Transverse colon (tissue), 4 donors: ENCODE measurements at regions not wholly inside any gene's neighbourhood (a gene's known extent, or its start where the extent isn't known, plus 50 kb on each side); places are given as distances from the start of the nearest gene placed in this dataset.

Experiments used
- DNase-seq: peaks from one replicate; pipeline ENCODE4 v3.0.0-alpha.2; 2019
- H3K27ac ChIP-seq, 4 donors: fragments of 200-600 bp; sonication (generic); 2 replicates each; pipeline ENCODE4 v1.5.1; 2016 to 2018; ENCODE audit warnings: inconsistent platforms in 4 of 4
- H3K27me3 ChIP-seq: fragments of 200-600 bp; sonication (generic); 2 replicates; pipeline ENCODE4 v1.5.1; 2017; ENCODE audit warnings: inconsistent platforms
- H3K36me3 ChIP-seq, 4 donors: fragments of 200-600 bp; sonication (generic); 2 replicates each; pipeline ENCODE4 v1.5.1; 2017 to 2019; ENCODE audit warnings: inconsistent platforms in 4 of 4
- H3K4me1 ChIP-seq, 4 donors: fragments of 200-600 bp; sonication (generic); 2 replicates each; pipeline ENCODE4 v1.5.1; 2017 to 2020; ENCODE audit warnings: inconsistent platforms in 4 of 4
- H3K4me3 ChIP-seq, 4 donors: fragments of 200-600 bp; sonication (generic); 1 replicate in 1 of 4; 2 replicates in 3 of 4; pipeline versions ENCODE4 v1.5.1 to v1.6.1; 2017 to 2019; ENCODE audit warnings: inconsistent platforms in 4 of 4
- H3K9me3 ChIP-seq, 2 donors: fragments of 200-600 bp; sonication (generic); 2 replicates each; pipeline ENCODE4 v1.5.1; 2017 to 2019; ENCODE audit warnings: inconsistent platforms in 2 of 2
- EP300 ChIP-seq: sonication (generic); formaldehyde crosslinking; IDR thresholded peaks from one replicate; pipeline ENCODE4 v1.6.1; 2017; ENCODE audit warnings: antibody characterized with exemption, low read depth
- POLR2A ChIP-seq: fragments of 450-650 bp; IDR thresholded peaks from one replicate; pipeline ENCODE4 v1.6.1; 2016; ENCODE audit warnings: antibody characterized with exemption, mild to moderate bottlenecking, moderate library complexity
- POLR2AphosphoS5 ChIP-seq, 3 donors: sonication (generic); formaldehyde crosslinking; IDR thresholded peaks; one replicate each; pipeline ENCODE4 v1.6.1; 2016; ENCODE audit warnings: antibody characterized with exemption in 3 of 3
- WGBS, 2 donors: methylation state at CpG; one replicate each; pipeline ENCODE4 v1.1.5; 2018; ENCODE audit warnings: low coverage in 1 of 2; 5-methylcytosine and 5-hydroxymethylcytosine counted together
- in situ Hi-C, 4 donors: fragments of 200-750 bp; cut with MboI; loops; one replicate each; pipeline versions ENCODE4 v1.15.0 to v1.15.1; 2017; ENCODE audit warnings: low sequenced_read_pairs in 3 of 4, low pct_ligation_motif_present in 1 of 4, low pct_unique_long_range_greater_than_20kb in 1 of 4
- intact Hi-C: fragments of 100-400 bp; cut with DNase I; formaldehyde crosslinking; loops from one replicate; pipeline ENCODE4 v1.15.1; 2023; ENCODE audit warnings: low total_unique reads
- TF ChIP-seq, protein P1 (sequence below), 5 experiments: fragments of 200-600 bp in 3 of 5; fragments of 450-650 bp in 2 of 5; sonication (generic) in 3 of 5; IDR thresholded peaks; 1 replicate in 2 of 5; 2 replicates in 3 of 5; pipeline ENCODE4 v1.5.1; 2016 to 2017; ENCODE audit warnings: antibody characterized with exemption in 5 of 5, inconsistent platforms in 3 of 5, mild to moderate bottlenecking in 2 of 5, moderate library complexity in 1 of 5

DNA sequence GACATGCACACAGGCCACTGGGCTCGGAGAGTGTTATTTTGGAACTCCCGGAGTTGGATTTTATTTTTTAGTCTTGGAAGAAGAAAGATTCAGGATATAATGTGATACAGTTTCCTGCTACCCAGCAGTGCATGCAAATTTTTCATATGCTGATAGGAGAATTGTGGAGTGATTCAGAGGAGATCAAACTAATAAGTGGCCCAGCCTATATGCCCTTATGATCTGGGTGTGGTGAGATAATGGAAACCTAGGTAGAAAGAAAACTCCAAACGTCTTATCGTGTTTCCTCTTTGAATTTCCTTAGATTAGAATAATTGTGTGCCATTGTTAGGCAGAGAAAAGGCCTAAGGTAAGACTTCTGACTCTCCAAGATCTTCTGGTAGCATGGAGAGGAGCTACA is 401.2 kb upstream of the BTBD3 start:
- TF ChIP-seq, protein P1, sequence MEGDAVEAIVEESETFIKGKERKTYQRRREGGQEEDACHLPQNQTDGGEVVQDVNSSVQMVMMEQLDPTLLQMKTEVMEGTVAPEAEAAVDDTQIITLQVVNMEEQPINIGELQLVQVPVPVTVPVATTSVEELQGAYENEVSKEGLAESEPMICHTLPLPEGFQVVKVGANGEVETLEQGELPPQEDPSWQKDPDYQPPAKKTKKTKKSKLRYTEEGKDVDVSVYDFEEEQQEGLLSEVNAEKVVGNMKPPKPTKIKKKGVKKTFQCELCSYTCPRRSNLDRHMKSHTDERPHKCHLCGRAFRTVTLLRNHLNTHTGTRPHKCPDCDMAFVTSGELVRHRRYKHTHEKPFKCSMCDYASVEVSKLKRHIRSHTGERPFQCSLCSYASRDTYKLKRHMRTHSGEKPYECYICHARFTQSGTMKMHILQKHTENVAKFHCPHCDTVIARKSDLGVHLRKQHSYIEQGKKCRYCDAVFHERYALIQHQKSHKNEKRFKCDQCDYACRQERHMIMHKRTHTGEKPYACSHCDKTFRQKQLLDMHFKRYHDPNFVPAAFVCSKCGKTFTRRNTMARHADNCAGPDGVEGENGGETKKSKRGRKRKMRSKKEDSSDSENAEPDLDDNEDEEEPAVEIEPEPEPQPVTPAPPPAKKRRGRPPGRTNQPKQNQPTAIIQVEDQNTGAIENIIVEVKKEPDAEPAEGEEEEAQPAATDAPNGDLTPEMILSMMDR (IDR thresholded peaks at IDR 0.05), result no peak
- Histone ChIP-seq H3K9me3 (no peaks in the 10 kb centered on the region), H3K27ac (peak overlapping the region in 1 of 4 donors; percentile 17), H3K27me3 (no peaks in the 10 kb centered on the region), H3K36me3 (no peaks in the 10 kb centered on the region), H3K4me1 (peaks cover 0 to 5% (median 1%) of the 10 kb centered on the region in 4 donors), H3K4me3 (no peak overlapping the region)
- intact Hi-C loops (loop anchor here (5.0 kb wide), 1 partner anchor 1346 kb away; no protein-coding TSS in a partner anchor), in situ Hi-C loops (no loop called here)
- DNase-seq, result no peak
- 57 to 69% methylated on average over 4 of the region's 4 CpGs for WGBS, 2 donors

DNA sequence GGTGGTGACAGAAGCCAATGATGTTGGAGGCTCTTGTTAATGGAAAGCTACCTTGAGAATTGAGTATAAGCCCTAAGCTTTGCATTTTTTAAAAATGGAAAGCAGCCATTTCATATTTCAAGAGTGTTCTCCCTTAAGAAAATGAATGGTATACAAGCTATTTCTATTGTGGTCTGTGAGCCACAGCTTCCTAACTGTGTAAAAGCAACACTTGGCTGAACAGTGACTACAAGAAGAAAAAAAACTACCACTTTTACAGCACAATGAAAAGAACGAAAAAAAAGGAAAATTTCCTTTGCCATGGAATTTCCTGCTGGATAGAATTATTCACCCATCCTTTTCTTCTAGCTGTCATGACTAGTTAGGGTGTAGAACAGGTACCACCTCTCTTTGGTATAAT is 397.1 kb upstream of the BTBD3 start:
- H3K27ac ChIP-seq, result no peak overlapping the region
- TF ChIP-seq POLR2AphosphoS5 (IDR thresholded peaks at IDR 0.05) (no peak), POLR2A (no peak), EP300 (no peak)
- TF ChIP-seq, protein P1 (IDR thresholded peaks at IDR 0.05), result no peak
- no peak for DNase-seq
- no peaks in the 10 kb centered on the region for H3K36me3 ChIP-seq
- no peak overlapping the region for H3K4me3 ChIP-seq
- intact Hi-C loops, result no loop called here
- 0% methylated on average over 1 of the region's 1 CpG for whole genome bisulfite sequencing, 2 donors
- peaks cover 0 to 5% of the 10 kb centered on the region in 2 donors for H3K9me3 ChIP-seq
- no peaks in the 10 kb centered on the region for H3K27me3 ChIP-seq
- in situ Hi-C loops, result no loop called here
- peaks cover 0 to 5% (median 1%) of the 10 kb centered on the region in 4 donors for H3K4me1 ChIP-seq

DNA sequence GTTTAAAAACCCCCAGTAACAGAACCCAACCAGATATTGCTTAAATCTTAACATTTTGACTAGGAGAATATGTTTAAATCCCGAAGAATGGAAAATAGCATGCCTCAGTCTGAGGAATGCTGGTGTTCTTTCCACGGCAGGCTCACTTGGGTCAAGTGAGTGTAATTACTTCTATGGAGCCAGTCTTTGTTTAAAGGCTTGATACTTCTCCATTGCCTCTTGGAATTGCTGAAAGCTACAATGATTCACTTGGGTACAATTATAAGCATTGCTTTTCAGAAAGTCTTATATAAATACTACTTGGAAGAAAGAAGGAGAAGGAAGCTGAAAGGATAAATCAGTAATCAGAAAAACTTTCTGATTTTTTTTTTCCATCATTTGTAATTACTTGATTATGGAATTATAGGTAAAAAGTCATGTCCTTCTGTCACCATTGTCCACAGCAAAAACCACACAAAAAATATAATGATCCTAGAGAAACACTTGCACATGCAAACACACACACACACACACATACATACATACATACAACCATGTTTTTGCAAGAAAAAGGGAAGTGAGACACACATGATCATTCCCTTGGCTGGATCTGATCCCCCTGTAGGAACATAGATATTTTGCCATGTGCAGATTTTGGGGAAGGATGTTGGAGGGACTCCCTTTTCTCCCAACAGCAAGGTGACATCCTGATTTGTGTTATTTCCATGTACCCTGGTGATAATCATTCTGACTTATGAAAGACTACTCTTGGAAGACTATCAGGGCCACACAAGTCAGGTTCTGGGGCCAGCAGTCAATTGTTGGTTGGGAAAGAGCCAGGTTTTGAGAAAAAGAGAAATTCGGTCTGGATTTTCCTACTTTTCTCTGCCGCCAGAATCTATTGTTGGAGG is 396.0 kb upstream of the BTBD3 start:
- Histone ChIP-seq H3K4me1 (peaks cover 0 to 4% (median under 1%) of the 10 kb centered on the region in 4 donors), H3K9me3 (peaks cover 0 to 5% of the 10 kb centered on the region in 2 donors), H3K27me3 (no peaks in the 10 kb centered on the region), H3K36me3 (no peaks in the 10 kb centered on the region), H3K4me3 (no peak overlapping the region), H3K27ac (no peak overlapping the region)
- intact Hi-C loops, result no loop called here
- 47 to 60% methylated on average over 3 to 4 of the region's 4 CpGs for WGBS, 2 donors
- no peak for DNase-seq
- in situ Hi-C loops, result no loop called here
- no peak for TF ChIP-seq EP300
- no peak for TF ChIP-seq POLR2A
- TF ChIP-seq, protein P1 (IDR thresholded peaks at IDR 0.05), result no peak
- TF ChIP-seq POLR2AphosphoS5 (IDR thresholded peaks at IDR 0.05), result no peak

DNA sequence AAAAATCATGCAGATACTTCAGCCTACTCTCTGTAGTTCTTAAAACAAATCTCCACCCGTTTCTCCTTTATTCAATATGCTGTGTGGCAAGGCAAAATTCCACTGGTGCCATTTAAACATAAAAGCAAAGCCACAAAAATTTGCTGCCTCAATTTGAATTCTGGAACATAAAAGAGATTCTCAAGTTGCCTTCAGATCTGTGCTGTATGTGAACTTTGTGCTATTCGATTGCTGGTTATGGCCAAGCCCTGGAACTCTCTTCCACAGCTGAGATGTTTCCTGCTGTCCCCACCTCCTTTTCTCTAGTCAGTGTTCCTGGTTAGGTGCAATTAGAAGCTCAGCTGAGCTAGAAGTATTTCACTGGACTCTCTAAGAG is 395.3 kb upstream of the BTBD3 start:
- WGBS, 2 donors, result 40 to 48% methylated on average over 2 of the region's 2 CpGs
- Histone ChIP-seq H3K27me3 (no peaks in the 10 kb centered on the region), H3K9me3 (peaks cover 0 to 5% of the 10 kb centered on the region in 2 donors), H3K4me3 (no peak overlapping the region), H3K4me1 (no peaks in the 10 kb centered on the region), H3K36me3 (no peaks in the 10 kb centered on the region), H3K27ac (no peak overlapping the region)
- TF ChIP-seq EP300 (no peak), POLR2A (no peak), POLR2AphosphoS5 (IDR thresholded peaks at IDR 0.05) (no peak)
- TF ChIP-seq, protein P1 (IDR thresholded peaks at IDR 0.05), result no peak
- in situ Hi-C loops (no loop called here), intact Hi-C loops (no loop called here)
- DNase-seq, result no peak
